ENCODE measurements at regions not wholly inside any gene's neighbourhood (a gene's known extent, or its start where the extent isn't known, plus 50 kb on each side); places are given as distances from the start of the nearest gene placed in this dataset.

- TF ChIP-seq CTCF (IDR thresholded peaks at IDR 0.05; ENCODE audit: borderline replicate concordance, extremely low read depth, low read length, poor library complexity, severe bottlenecking) (no peak), EZH2 (IDR thresholded peaks at IDR 0.05; ENCODE audit: borderline replicate concordance, low read depth, low read length, severe bottlenecking) (no peak)
Measured at GRCh38 chr1:193574913-193575312, 388.5 kb upstream of the B3GALT2 start.
